NT2/D1 (cell line): ENCODE measurements at regions not wholly inside any gene's neighbourhood (a gene's known extent, or its start where the extent isn't known, plus 50 kb on each side); places are given as distances from the start of the nearest gene placed in this dataset.

Experiments
- DNase-seq: peaks from one replicate; pipeline ENCODE4 v3.0.0-alpha.2; 2011; ENCODE audit warnings: low read depth, low spot score
- H3K27me3 ChIP-seq: 2 replicates; pipeline ENCODE4 v1.6.0; 2011; ENCODE audit warnings: mild to moderate bottlenecking; ENCODE audit not compliant: insufficient read length, insufficient read depth
- H3K36me3 ChIP-seq: 2 replicates; pipeline ENCODE4 v1.6.1; 2011; ENCODE audit warnings: mild to moderate bottlenecking, low read length, mixed read lengths; ENCODE audit not compliant: insufficient read depth, insufficient read length
- H3K4me1 ChIP-seq: 2 replicates; pipeline ENCODE4 v1.5.1; 2011; ENCODE audit not compliant: insufficient read depth, insufficient read length
- H3K4me3 ChIP-seq: 2 replicates; pipeline ENCODE4 v1.5.1; 2011; ENCODE audit warnings: low read depth; ENCODE audit not compliant: insufficient read length
- H3K9ac ChIP-seq: 2 replicates; pipeline ENCODE4 v1.6.0; 2011; ENCODE audit warnings: low read depth; ENCODE audit not compliant: insufficient read length
- H3K9me3 ChIP-seq: 2 replicates; pipeline ENCODE4 v1.5.1; 2011; ENCODE audit warnings: mild to moderate bottlenecking, low read length; ENCODE audit not compliant: insufficient read depth
- SUZ12 ChIP-seq: IDR thresholded peaks from 2 replicates; pipeline ENCODE4 v1.6.1; 2011; ENCODE audit not compliant: insufficient read length, insufficient read depth; ENCODE audit errors: extremely low read depth
- YY1 ChIP-seq: IDR thresholded peaks from 2 replicates; pipeline ENCODE4 v1.6.1; 2011; ENCODE audit not compliant: insufficient read length, insufficient read depth
- ZNF274 ChIP-seq: IDR thresholded peaks from 2 replicates; pipeline ENCODE4 v1.6.1; 2011; ENCODE audit warnings: mild to moderate bottlenecking, low read depth, low read length

GRCh38 chr1:219113261-219113660, 60.4 kb upstream of the LYPLAL1 start:
- Histone ChIP-seq H3K9ac (no peak overlapping the region), H3K27me3 (no peaks in the 10 kb centered on the region), H3K4me1 (no peaks in the 10 kb centered on the region), H3K36me3 (no peaks in the 10 kb centered on the region), H3K9me3 (no peaks in the 10 kb centered on the region), H3K4me3 (no peak overlapping the region)
- TF ChIP-seq SUZ12, result no peak
- no peak for TF ChIP-seq ZNF274
- DNase-seq, result no peak

DNA sequence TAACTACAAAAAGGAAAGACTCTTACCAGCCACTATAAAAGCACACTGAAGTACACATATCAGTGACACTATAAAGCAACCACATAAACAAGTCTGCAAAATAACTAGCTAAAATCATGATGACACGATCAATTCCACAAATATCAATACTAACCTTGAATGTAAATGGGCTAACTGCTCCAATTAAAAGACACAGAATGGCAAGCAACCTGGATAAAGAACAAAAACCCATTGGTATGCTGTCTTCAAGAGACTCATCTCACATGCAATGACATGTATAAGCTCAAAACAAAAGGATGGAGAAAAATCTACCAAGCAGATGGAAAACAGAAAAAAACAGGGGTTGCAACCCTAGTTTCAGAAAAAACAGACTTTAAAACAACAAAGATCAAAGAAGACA, 59.7 kb upstream of the LYPLAL1 start:
- Histone ChIP-seq H3K4me3 (no peak overlapping the region), H3K36me3 (no peaks in the 10 kb centered on the region), H3K4me1 (no peaks in the 10 kb centered on the region), H3K9me3 (no peaks in the 10 kb centered on the region), H3K9ac (no peak overlapping the region), H3K27me3 (no peaks in the 10 kb centered on the region)
- DNase-seq, result no peak
- TF ChIP-seq SUZ12, result no peak
- TF ChIP-seq YY1, result no peak
- no peak for TF ChIP-seq ZNF274

- Histone ChIP-seq H3K36me3 (no peaks in the 10 kb centered on the region), H3K9me3 (no peaks in the 10 kb centered on the region), H3K27me3 (no peaks in the 10 kb centered on the region), H3K4me1 (no peaks in the 10 kb centered on the region), H3K4me3 (no peak overlapping the region), H3K9ac (no peak overlapping the region)
- TF ChIP-seq SUZ12, result no peak
- no peak for TF ChIP-seq ZNF274
- TF ChIP-seq YY1, result no peak
- no peak for DNase-seq
Measured at GRCh38 chr1:219119839-219120238, 53.8 kb upstream of the LYPLAL1 start.

DNA sequence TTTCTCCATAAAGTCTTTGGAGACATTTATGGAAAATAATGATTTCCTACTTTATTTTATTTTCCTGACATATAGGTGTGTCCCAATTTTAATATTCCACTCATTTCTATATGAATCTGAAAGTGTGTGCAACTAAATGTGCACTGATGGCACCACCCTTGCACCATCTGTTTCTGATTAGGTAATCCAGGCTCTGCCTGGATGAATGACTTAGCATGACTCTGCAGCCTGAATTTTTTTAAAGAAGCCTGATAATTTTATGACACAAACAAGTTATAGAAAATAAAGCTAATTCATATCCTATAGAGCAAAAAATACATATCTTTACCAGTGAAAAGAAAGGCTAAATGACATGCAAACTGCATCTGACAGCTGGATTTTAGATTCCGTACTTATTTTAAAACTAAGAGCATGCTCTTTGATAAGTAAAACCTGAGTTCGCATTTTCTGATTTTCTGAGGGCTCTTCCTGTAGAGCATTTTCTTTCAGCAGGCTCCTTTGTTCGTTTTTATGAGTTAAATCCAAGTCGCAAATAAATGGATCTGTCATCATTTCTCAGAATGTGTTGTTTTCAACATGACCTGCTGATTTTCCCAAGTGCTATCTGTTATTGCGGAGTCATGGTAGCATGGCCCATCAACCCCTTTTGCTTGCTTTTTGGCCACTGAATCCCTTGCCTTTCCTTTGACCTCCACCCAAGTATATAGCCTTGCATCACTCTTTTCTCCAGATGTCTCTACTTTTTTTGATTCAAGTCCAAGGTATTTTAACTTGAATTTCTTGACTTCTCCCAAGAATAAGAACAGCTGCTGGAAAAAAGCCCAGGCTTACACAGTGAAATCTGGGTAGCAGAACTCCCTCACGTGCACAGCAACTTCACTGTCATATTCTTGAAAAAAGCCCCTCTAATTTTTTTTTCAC, 52.8 kb upstream of the LYPLAL1 start:
- H3K36me3 ChIP-seq, result no peaks in the 10 kb centered on the region
- no peak overlapping the region for H3K4me3 ChIP-seq
- no peaks in the 10 kb centered on the region for H3K9me3 ChIP-seq
- TF ChIP-seq SUZ12, result no peak
- no peak for TF ChIP-seq ZNF274
- TF ChIP-seq YY1, result no peak
- H3K4me1 ChIP-seq, result no peaks in the 10 kb centered on the region
- no peak for DNase-seq
- no peak overlapping the region for H3K9ac ChIP-seq
- H3K27me3 ChIP-seq, result no peaks in the 10 kb centered on the region

DNA sequence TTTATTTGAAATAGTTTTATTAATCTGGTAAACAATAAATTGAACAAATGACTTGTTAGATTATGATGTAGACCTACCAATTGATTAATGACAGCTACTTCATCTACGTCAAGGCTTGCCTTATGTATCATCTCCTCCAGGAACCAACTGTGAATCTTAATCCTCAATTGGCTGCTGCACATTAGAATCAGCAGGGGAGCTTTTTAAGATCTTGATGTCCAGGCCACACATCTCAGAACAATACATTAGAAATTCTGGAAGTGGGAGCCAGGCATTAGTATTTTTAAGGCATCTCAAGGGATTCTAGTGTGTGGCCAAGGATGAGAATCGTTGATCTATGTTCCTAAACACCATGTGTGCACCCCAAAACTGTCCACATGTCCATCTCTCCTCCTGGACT, 52.0 kb upstream of the LYPLAL1 start:
- H3K27me3 ChIP-seq, result no peaks in the 10 kb centered on the region
- no peak for TF ChIP-seq ZNF274
- no peak overlapping the region for H3K9ac ChIP-seq
- no peak overlapping the region for H3K4me3 ChIP-seq
- H3K9me3 ChIP-seq, result no peaks in the 10 kb centered on the region
- no peaks in the 10 kb centered on the region for H3K36me3 ChIP-seq
- DNase-seq, result no peak
- no peaks in the 10 kb centered on the region for H3K4me1 ChIP-seq

- no peaks in the 10 kb centered on the region for H3K4me1 ChIP-seq
- H3K9me3 ChIP-seq, result no peaks in the 10 kb centered on the region
- H3K36me3 ChIP-seq, result no peaks in the 10 kb centered on the region
- H3K9ac ChIP-seq, result no peak overlapping the region
- no peak for DNase-seq
- H3K27me3 ChIP-seq, result no peaks in the 10 kb centered on the region
- no peak for TF ChIP-seq SUZ12
- TF ChIP-seq YY1, result no peak
- TF ChIP-seq ZNF274, result no peak
- H3K4me3 ChIP-seq, result no peak overlapping the region
Measured at GRCh38 chr1:219123036-219123435, 50.6 kb upstream of the LYPLAL1 start.
